ENCODE measurements at regions not wholly inside any gene's neighbourhood (a gene's known extent, or its start where the extent isn't known, plus 50 kb on each side); places are given as distances from the start of the nearest gene placed in this dataset.

DNA sequence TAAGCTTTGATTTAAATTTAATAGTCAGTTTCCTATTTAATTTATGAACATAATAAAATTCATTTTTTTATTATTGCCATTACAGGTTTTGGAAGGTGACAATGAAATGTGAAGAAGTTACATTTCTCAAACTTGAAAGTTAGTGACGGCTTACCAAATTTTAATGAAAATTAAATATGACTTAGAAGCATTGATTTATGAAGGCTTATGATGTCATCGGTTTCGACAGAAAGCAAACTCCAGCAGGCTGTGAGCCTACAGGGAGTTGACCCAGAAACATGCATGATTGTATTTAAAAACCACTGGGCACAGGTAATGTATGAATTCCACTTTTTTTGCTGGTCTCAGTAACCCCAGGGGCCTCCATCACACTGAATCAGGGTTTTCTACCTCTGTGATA is 157.1 kb downstream of the FHIP1A start:
- H3K27ac ChIP-seq = no peak overlapping the region
- TF ChIP-seq EP300 (IDR thresholded peaks at IDR 0.05) = no peak
- TF ChIP-seq, protein P1, sequence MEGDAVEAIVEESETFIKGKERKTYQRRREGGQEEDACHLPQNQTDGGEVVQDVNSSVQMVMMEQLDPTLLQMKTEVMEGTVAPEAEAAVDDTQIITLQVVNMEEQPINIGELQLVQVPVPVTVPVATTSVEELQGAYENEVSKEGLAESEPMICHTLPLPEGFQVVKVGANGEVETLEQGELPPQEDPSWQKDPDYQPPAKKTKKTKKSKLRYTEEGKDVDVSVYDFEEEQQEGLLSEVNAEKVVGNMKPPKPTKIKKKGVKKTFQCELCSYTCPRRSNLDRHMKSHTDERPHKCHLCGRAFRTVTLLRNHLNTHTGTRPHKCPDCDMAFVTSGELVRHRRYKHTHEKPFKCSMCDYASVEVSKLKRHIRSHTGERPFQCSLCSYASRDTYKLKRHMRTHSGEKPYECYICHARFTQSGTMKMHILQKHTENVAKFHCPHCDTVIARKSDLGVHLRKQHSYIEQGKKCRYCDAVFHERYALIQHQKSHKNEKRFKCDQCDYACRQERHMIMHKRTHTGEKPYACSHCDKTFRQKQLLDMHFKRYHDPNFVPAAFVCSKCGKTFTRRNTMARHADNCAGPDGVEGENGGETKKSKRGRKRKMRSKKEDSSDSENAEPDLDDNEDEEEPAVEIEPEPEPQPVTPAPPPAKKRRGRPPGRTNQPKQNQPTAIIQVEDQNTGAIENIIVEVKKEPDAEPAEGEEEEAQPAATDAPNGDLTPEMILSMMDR (IDR thresholded peaks at IDR 0.05) = no peak
- TF ChIP-seq POLR2A (IDR thresholded peaks at IDR 0.05) = no peak
- TF ChIP-seq POLR2AphosphoS5 (IDR thresholded peaks at IDR 0.05) = no peak
- no peak overlapping the region for H3K4me3 ChIP-seq
- DNase-seq (ENCODE audit: low spot score in 2 of 2) = no peak
- H3K36me3 ChIP-seq = no peaks in the 10 kb centered on the region
- no peaks in the 10 kb centered on the region for H3K9me3 ChIP-seq
- peaks cover 12% of the 10 kb centered on the region for H3K4me1 ChIP-seq
- WGBS = 83% methylated on average over 3 of the region's 3 CpGs
- H3K27me3 ChIP-seq = no peaks in the 10 kb centered on the region

DNA sequence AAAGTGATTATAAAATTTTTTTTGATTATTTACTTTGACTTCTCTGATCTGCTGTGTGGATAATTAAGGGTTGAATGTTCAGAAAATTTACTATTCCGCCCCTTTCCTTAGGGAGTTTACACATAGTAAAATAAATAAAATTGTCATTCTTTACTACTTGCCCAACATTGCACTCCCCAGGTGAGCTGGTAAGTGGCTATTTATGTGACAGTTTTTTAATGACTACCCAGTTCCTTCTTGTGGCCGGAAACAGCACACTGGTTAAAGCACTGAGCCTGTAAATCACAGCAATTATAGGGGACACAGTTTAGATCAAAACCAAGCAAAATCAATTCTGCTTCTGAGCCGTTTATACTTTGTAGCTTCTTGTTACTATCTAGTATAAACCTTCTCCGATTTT is 158.1 kb downstream of the FHIP1A start:
- DNase-seq (ENCODE audit: low spot score in 2 of 2) = no peak
- no peaks in the 10 kb centered on the region for H3K27me3 ChIP-seq
- 66% methylated on average over 4 of the region's 4 CpGs for WGBS
- H3K9me3 ChIP-seq = no peaks in the 10 kb centered on the region
- H3K4me3 ChIP-seq = no peak overlapping the region
- no peak for TF ChIP-seq POLR2A (IDR thresholded peaks at IDR 0.05)
- TF ChIP-seq POLR2AphosphoS5 (IDR thresholded peaks at IDR 0.05) = no peak
- TF ChIP-seq EP300 (IDR thresholded peaks at IDR 0.05) = no peak
- TF ChIP-seq, protein P1 (IDR thresholded peaks at IDR 0.05) = no peak
- no peak overlapping the region for H3K27ac ChIP-seq
- H3K4me1 ChIP-seq = peaks cover 12% of the 10 kb centered on the region
- H3K36me3 ChIP-seq = no peaks in the 10 kb centered on the region

- no peaks in the 10 kb centered on the region for H3K9me3 ChIP-seq
- H3K27ac ChIP-seq = no peak overlapping the region
- no peak for TF ChIP-seq POLR2A (IDR thresholded peaks at IDR 0.05)
- TF ChIP-seq EP300 (IDR thresholded peaks at IDR 0.05) = no peak
- TF ChIP-seq, protein P1 (IDR thresholded peaks at IDR 0.05) = no peak
- no peak for TF ChIP-seq POLR2AphosphoS5 (IDR thresholded peaks at IDR 0.05)
- 86% methylated on average over 5 of the region's 5 CpGs for WGBS
- H3K4me3 ChIP-seq = no peak overlapping the region
- no peaks in the 10 kb centered on the region for H3K36me3 ChIP-seq
- DNase-seq (ENCODE audit: low spot score in 2 of 2) = no peak
- peaks cover 9% of the 10 kb centered on the region for H3K4me1 ChIP-seq
- no peaks in the 10 kb centered on the region for H3K27me3 ChIP-seq
Observed at GRCh38 chr4:151568966-151569365, 160.0 kb downstream of the FHIP1A start.

DNA sequence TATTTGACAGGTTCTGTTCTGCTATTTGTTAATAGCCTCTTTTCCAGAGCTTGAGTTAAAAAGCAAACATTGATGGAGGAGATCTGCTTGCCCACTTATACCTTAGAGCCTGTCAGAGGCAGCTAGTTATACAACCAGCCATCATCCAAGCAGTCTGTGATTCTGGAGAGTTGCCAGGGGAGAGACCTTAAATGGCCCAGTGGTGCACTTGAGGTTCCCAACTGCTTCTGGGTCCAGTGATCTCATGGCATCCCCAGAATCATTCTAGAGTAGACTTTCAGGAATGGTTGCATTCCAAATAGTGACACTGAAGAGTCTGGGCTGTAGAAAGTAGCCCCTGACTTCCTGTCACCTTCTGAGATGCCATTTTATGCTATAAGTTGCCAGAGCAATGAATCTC is 160.7 kb downstream of the FHIP1A start:
- Histone ChIP-seq H3K27ac (no peak overlapping the region), H3K4me1 (peaks cover 14% of the 10 kb centered on the region), H3K27me3 (no peaks in the 10 kb centered on the region), H3K4me3 (no peak overlapping the region), H3K36me3 (no peaks in the 10 kb centered on the region), H3K9me3 (no peaks in the 10 kb centered on the region)
- TF ChIP-seq, protein P1 (IDR thresholded peaks at IDR 0.05) = no peak
- TF ChIP-seq EP300 (IDR thresholded peaks at IDR 0.05) (no peak), POLR2A (IDR thresholded peaks at IDR 0.05) (no peak), POLR2AphosphoS5 (IDR thresholded peaks at IDR 0.05) (no peak)
- no peak for DNase-seq (ENCODE audit: low spot score in 2 of 2)

GRCh38 chr4:151573474-151573873 is 164.5 kb downstream of the FHIP1A start:
- Histone ChIP-seq H3K4me3 (no peak overlapping the region), H3K4me1 (peaks cover 23% of the 10 kb centered on the region), H3K27me3 (no peaks in the 10 kb centered on the region), H3K36me3 (no peaks in the 10 kb centered on the region), H3K9me3 (no peaks in the 10 kb centered on the region), H3K27ac (peak overlapping the region; percentile 65)
- TF ChIP-seq POLR2AphosphoS5 (IDR thresholded peaks at IDR 0.05) (no peak), POLR2A (IDR thresholded peaks at IDR 0.05) (no peak), EP300 (IDR thresholded peaks at IDR 0.05) (no peak)
- TF ChIP-seq, protein P1 (IDR thresholded peaks at IDR 0.05) = no peak
- WGBS = 72% methylated on average over 2 of the region's 2 CpGs
- DNase-seq (ENCODE audit: low spot score in 2 of 2) = no peak

Data from suprapubic skin (tissue), 4 donors.